ENCODE measurements at regions not wholly inside any gene's neighbourhood (a gene's known extent, or its start where the extent isn't known, plus 50 kb on each side); places are given as distances from the start of the nearest gene placed in this dataset.

GRCh38 chr13:40114305-40114896 is 458.9 kb downstream of the COG6 start:
- H3K27me3 ChIP-seq (ENCODE audit: insufficient read depth, low read length): no peaks in the 10 kb centered on the region
- H3K36me3 ChIP-seq (ENCODE audit: insufficient read depth, low read length): no peaks in the 10 kb centered on the region
- no peaks in the 10 kb centered on the region for H3K79me2 ChIP-seq (ENCODE audit: control insufficient read depth, insufficient read depth, low read length, unreplicated experiment)
- H3K27ac ChIP-seq (ENCODE audit: low read depth, low read length): peak overlapping the region; percentile 95
- H3K4me3 ChIP-seq (ENCODE audit: low read depth, low read length): no peak overlapping the region
- peaks cover 45% of the 10 kb centered on the region for H3K4me1 ChIP-seq (ENCODE audit: control insufficient read depth, insufficient read depth, low read length, unreplicated experiment)
- no peak overlapping the region for H2AFZ ChIP-seq (ENCODE audit: low read length, unreplicated experiment)

DNA sequence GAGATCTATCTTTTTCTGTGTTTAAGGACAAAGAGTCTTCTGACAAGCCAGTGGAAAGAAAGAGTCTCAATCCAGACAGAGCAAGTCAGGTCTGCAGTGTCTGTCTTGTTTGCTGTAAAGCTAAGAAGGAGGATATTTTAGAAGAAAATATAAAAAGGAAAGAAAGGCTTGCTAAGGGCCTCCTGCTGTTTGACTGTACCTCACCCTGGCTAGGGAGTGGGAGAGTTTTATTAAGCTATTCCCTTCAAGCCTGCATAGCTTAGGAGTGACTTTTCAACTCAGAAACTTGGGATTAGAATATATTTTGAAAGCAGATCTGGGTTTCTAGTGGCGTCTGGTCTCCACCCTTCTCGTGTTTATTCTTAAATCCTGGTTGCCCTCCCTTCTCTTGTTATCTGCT is 460.0 kb downstream of the COG6 start:
- Histone ChIP-seq H3K79me2 (ENCODE audit: control insufficient read depth, insufficient read depth, low read length, unreplicated experiment) (no peaks in the 10 kb centered on the region), H3K27ac (ENCODE audit: low read depth, low read length) (peak overlapping the region; percentile 95), H3K27me3 (ENCODE audit: insufficient read depth, low read length) (no peaks in the 10 kb centered on the region), H3K4me1 (ENCODE audit: control insufficient read depth, insufficient read depth, low read length, unreplicated experiment) (peaks cover 38% of the 10 kb centered on the region), H3K36me3 (ENCODE audit: insufficient read depth, low read length) (no peaks in the 10 kb centered on the region), H2AFZ (ENCODE audit: low read length, unreplicated experiment) (peak overlapping the region; percentile 76), H3K4me3 (ENCODE audit: low read depth, low read length) (peak overlapping the region; percentile 30; the same call in 1 of the 2 replicates)

GRCh38 chr13:40116008-40116407 is 460.5 kb downstream of the COG6 start:
- Histone ChIP-seq H3K27me3 (ENCODE audit: insufficient read depth, low read length) (no peaks in the 10 kb centered on the region), H3K4me1 (ENCODE audit: control insufficient read depth, insufficient read depth, low read length, unreplicated experiment) (peaks cover 44% of the 10 kb centered on the region), H3K36me3 (ENCODE audit: insufficient read depth, low read length) (no peaks in the 10 kb centered on the region), H3K4me3 (ENCODE audit: low read depth, low read length) (peak overlapping the region; percentile 30; the same call in 1 of the 2 replicates), H3K79me2 (ENCODE audit: control insufficient read depth, insufficient read depth, low read length, unreplicated experiment) (no peaks in the 10 kb centered on the region), H2AFZ (ENCODE audit: low read length, unreplicated experiment) (peak overlapping the region; percentile 76), H3K27ac (ENCODE audit: low read depth, low read length) (peak overlapping the region; percentile 95)

- Histone ChIP-seq H3K4me1 (ENCODE audit: control insufficient read depth, insufficient read depth, low read length, unreplicated experiment) (peaks cover 47% of the 10 kb centered on the region), H2AFZ (ENCODE audit: low read length, unreplicated experiment) (no peak overlapping the region), H3K27me3 (ENCODE audit: insufficient read depth, low read length) (no peaks in the 10 kb centered on the region), H3K79me2 (ENCODE audit: control insufficient read depth, insufficient read depth, low read length, unreplicated experiment) (no peaks in the 10 kb centered on the region), H3K36me3 (ENCODE audit: insufficient read depth, low read length) (no peaks in the 10 kb centered on the region), H3K4me3 (ENCODE audit: low read depth, low read length) (no peak overlapping the region), H3K27ac (ENCODE audit: low read depth, low read length) (no peak overlapping the region)
These were observed 462.9 kb downstream of the COG6 start for GRCh38 chr13:40118337-40118736.

- Histone ChIP-seq H3K4me1 (ENCODE audit: control insufficient read depth, insufficient read depth, low read length, unreplicated experiment) (peaks cover 32% of the 10 kb centered on the region), H3K27ac (ENCODE audit: low read depth, low read length) (peak overlapping the region; percentile 81; the same call in 1 of the 2 replicates), H2AFZ (ENCODE audit: low read length, unreplicated experiment) (no peak overlapping the region), H3K36me3 (ENCODE audit: insufficient read depth, low read length) (no peaks in the 10 kb centered on the region), H3K79me2 (ENCODE audit: control insufficient read depth, insufficient read depth, low read length, unreplicated experiment) (no peaks in the 10 kb centered on the region), H3K4me3 (ENCODE audit: low read depth, low read length) (no peak overlapping the region), H3K27me3 (ENCODE audit: insufficient read depth, low read length) (no peaks in the 10 kb centered on the region)
These were observed 464.4 kb downstream of the COG6 start for GRCh38 chr13:40119852-40120251.

DNA sequence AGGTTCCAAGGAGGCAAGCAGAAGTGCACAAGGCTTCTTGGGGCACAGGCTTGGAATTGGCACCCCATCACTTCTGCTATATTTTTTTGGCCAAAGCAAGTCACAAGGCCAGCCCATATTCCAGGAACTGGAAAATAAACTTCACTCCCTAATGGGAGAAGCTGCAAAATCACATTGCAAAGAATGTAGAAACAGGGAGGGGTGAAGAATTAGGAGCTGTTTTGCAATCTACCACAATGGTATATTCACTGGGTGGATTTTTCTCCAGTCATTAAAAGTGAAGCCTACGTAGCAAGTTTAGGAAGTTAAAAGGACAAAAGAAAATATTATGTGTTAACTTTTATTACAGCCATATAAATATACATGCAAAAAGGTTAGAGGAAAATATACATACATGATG is 464.8 kb downstream of the COG6 start:
- Histone ChIP-seq H3K4me3 (ENCODE audit: low read depth, low read length) (peak overlapping the region; percentile 3; the same call in 1 of the 2 replicates), H3K4me1 (ENCODE audit: control insufficient read depth, insufficient read depth, low read length, unreplicated experiment) (peaks cover 28% of the 10 kb centered on the region), H2AFZ (ENCODE audit: low read length, unreplicated experiment) (peak overlapping the region; percentile 75), H3K27me3 (ENCODE audit: insufficient read depth, low read length) (no peaks in the 10 kb centered on the region), H3K79me2 (ENCODE audit: control insufficient read depth, insufficient read depth, low read length, unreplicated experiment) (no peaks in the 10 kb centered on the region), H3K27ac (ENCODE audit: low read depth, low read length) (peak overlapping the region; percentile 81), H3K36me3 (ENCODE audit: insufficient read depth, low read length) (no peaks in the 10 kb centered on the region)

GRCh38 chr13:40120781-40121180 is 465.3 kb downstream of the COG6 start:
- H3K4me3 ChIP-seq (ENCODE audit: low read depth, low read length): peak overlapping the region; percentile 3; the same call in 1 of the 2 replicates
- H3K4me1 ChIP-seq (ENCODE audit: control insufficient read depth, insufficient read depth, low read length, unreplicated experiment): peaks cover 23% of the 10 kb centered on the region
- peak overlapping the region; percentile 81 for H3K27ac ChIP-seq (ENCODE audit: low read depth, low read length)
- H2AFZ ChIP-seq (ENCODE audit: low read length, unreplicated experiment): peak overlapping the region; percentile 75
- H3K79me2 ChIP-seq (ENCODE audit: control insufficient read depth, insufficient read depth, low read length, unreplicated experiment): no peaks in the 10 kb centered on the region
- H3K36me3 ChIP-seq (ENCODE audit: insufficient read depth, low read length): no peaks in the 10 kb centered on the region
- H3K27me3 ChIP-seq (ENCODE audit: insufficient read depth, low read length): no peaks in the 10 kb centered on the region

- H2AFZ ChIP-seq (ENCODE audit: low read length, unreplicated experiment): no peak overlapping the region
- H3K79me2 ChIP-seq (ENCODE audit: control insufficient read depth, insufficient read depth, low read length, unreplicated experiment): no peaks in the 10 kb centered on the region
- H3K27me3 ChIP-seq (ENCODE audit: insufficient read depth, low read length): no peaks in the 10 kb centered on the region
- no peaks in the 10 kb centered on the region for H3K36me3 ChIP-seq (ENCODE audit: insufficient read depth, low read length)
- H3K4me3 ChIP-seq (ENCODE audit: low read depth, low read length): no peak overlapping the region
- no peak overlapping the region for H3K27ac ChIP-seq (ENCODE audit: low read depth, low read length)
- H3K4me1 ChIP-seq (ENCODE audit: control insufficient read depth, insufficient read depth, low read length, unreplicated experiment): peaks cover 14% of the 10 kb centered on the region
These were observed 466.3 kb downstream of the COG6 start for GRCh38 chr13:40121722-40122121.

GRCh38 chr13:40123962-40124632 is 468.6 kb downstream of the COG6 start:
- peaks cover 12% of the 10 kb centered on the region for H3K4me1 ChIP-seq (ENCODE audit: control insufficient read depth, insufficient read depth, low read length, unreplicated experiment)
- H3K27ac ChIP-seq (ENCODE audit: low read depth, low read length): no peak overlapping the region
- no peak overlapping the region for H3K4me3 ChIP-seq (ENCODE audit: low read depth, low read length)

GRCh38 chr13:40124633-40125015 is 469.2 kb downstream of the COG6 start:
- peaks cover 12% of the 10 kb centered on the region for H3K4me1 ChIP-seq (ENCODE audit: control insufficient read depth, insufficient read depth, low read length, unreplicated experiment)
- no peak overlapping the region for H3K27ac ChIP-seq (ENCODE audit: low read depth, low read length)
- no peak overlapping the region for H2AFZ ChIP-seq (ENCODE audit: low read length, unreplicated experiment)
- H3K36me3 ChIP-seq (ENCODE audit: insufficient read depth, low read length): no peaks in the 10 kb centered on the region
- H3K4me3 ChIP-seq (ENCODE audit: low read depth, low read length): no peak overlapping the region
- no peaks in the 10 kb centered on the region for H3K27me3 ChIP-seq (ENCODE audit: insufficient read depth, low read length)
- H3K79me2 ChIP-seq (ENCODE audit: control insufficient read depth, insufficient read depth, low read length, unreplicated experiment): no peaks in the 10 kb centered on the region

More at GRCh38 chr13:40123962-40124632, 468.6 kb downstream of the COG6 start:
- Histone ChIP-seq H3K36me3 (ENCODE audit: insufficient read depth, low read length) (no peaks in the 10 kb centered on the region), H2AFZ (ENCODE audit: low read length, unreplicated experiment) (no peak overlapping the region), H3K79me2 (ENCODE audit: control insufficient read depth, insufficient read depth, low read length, unreplicated experiment) (no peaks in the 10 kb centered on the region), H3K27me3 (ENCODE audit: insufficient read depth, low read length) (no peaks in the 10 kb centered on the region)

DNA sequence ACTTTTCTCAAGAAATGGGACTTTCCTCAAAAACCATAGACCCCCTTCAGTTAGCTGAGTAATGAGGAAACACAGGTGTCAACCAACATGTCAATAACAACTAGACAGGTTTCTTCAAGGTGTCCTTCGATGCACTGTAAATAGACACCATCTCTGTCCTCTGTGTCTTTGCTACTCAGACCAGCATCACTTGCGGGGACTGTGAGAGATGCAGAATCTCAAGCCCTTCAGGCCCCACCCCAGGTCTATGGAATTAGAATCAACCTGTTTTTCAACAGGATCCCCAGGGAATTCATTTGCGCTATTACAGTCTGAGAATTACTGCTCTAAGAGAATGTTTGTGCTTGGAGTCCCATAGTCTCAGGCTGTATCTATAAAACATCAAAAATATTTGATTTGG is 469.9 kb downstream of the COG6 start:
- Histone ChIP-seq H3K4me3 (ENCODE audit: low read depth, low read length) (no peak overlapping the region), H3K79me2 (ENCODE audit: control insufficient read depth, insufficient read depth, low read length, unreplicated experiment) (no peaks in the 10 kb centered on the region), H2AFZ (ENCODE audit: low read length, unreplicated experiment) (no peak overlapping the region), H3K27me3 (ENCODE audit: insufficient read depth, low read length) (no peaks in the 10 kb centered on the region), H3K4me1 (ENCODE audit: control insufficient read depth, insufficient read depth, low read length, unreplicated experiment) (peaks cover 10% of the 10 kb centered on the region), H3K27ac (ENCODE audit: low read depth, low read length) (no peak overlapping the region), H3K36me3 (ENCODE audit: insufficient read depth, low read length) (no peaks in the 10 kb centered on the region)
